RWPE2 (cell line): ENCODE measurements at regions not wholly inside any gene's neighbourhood (a gene's known extent, or its start where the extent isn't known, plus 50 kb on each side); places are given as distances from the start of the nearest gene placed in this dataset.

Source experiments
- ATAC-seq: fragments of 200-7000 bp; cut with Tn5 transposase; 3 replicates; pipeline ENCODE4 v1.9.1; 2021; ENCODE audit warnings: low read depth
- DNase-seq: peaks from one replicate; pipeline ENCODE4 v3.0.0-alpha.2; 2020; ENCODE audit warnings: low spot score
- H3K27ac ChIP-seq: fragments of 450-650 bp; 2 replicates; pipeline ENCODE4 v1.5.1; 2017; ENCODE audit warnings: mild to moderate bottlenecking; ENCODE audit not compliant: poor library complexity, severe bottlenecking
- H3K27me3 ChIP-seq: fragments of 250-450 bp; sonication (Bioruptor Pico); 2 replicates; pipeline ENCODE4 v1.5.1; 2021; ENCODE audit warnings: mild to moderate bottlenecking, moderate library complexity; ENCODE audit not compliant: insufficient read depth, poor library complexity, severe bottlenecking
- H3K36me3 ChIP-seq: fragments of 250-450 bp; sonication (Bioruptor Pico); 2 replicates; pipeline ENCODE4 v1.5.1; 2020; ENCODE audit warnings: low read depth, mild to moderate bottlenecking, moderate library complexity
- H3K4me1 ChIP-seq: fragments of 250-450 bp; sonication (Bioruptor Pico); 2 replicates; pipeline ENCODE4 v1.5.1; 2021; ENCODE audit warnings: mild to moderate bottlenecking, moderate library complexity; ENCODE audit not compliant: insufficient read depth, poor library complexity, severe bottlenecking
- H3K4me3 ChIP-seq: fragments of 250-450 bp; sonication (Bioruptor Pico); 2 replicates; pipeline ENCODE4 v1.5.1; 2021; ENCODE audit warnings: mild to moderate bottlenecking, moderate library complexity; ENCODE audit not compliant: severe bottlenecking
- H3K9me3 ChIP-seq: fragments of 250-450 bp; sonication (Bioruptor Pico); 2 replicates; pipeline ENCODE4 v1.5.1; 2021; ENCODE audit warnings: mild to moderate bottlenecking, moderate library complexity; ENCODE audit not compliant: severe bottlenecking
- TF ChIP-seq, protein P1 (sequence below): fragments of 450-650 bp; IDR thresholded peaks from one replicate; pipeline ENCODE4 v1.5.1; 2017; ENCODE audit warnings: mild to moderate bottlenecking, moderate library complexity; ENCODE audit not compliant: poor library complexity, severe bottlenecking

GRCh38 chr21:19855522-19855921 lies 1142.7 kb upstream of the NCAM2 start:
- TF ChIP-seq, protein P1, sequence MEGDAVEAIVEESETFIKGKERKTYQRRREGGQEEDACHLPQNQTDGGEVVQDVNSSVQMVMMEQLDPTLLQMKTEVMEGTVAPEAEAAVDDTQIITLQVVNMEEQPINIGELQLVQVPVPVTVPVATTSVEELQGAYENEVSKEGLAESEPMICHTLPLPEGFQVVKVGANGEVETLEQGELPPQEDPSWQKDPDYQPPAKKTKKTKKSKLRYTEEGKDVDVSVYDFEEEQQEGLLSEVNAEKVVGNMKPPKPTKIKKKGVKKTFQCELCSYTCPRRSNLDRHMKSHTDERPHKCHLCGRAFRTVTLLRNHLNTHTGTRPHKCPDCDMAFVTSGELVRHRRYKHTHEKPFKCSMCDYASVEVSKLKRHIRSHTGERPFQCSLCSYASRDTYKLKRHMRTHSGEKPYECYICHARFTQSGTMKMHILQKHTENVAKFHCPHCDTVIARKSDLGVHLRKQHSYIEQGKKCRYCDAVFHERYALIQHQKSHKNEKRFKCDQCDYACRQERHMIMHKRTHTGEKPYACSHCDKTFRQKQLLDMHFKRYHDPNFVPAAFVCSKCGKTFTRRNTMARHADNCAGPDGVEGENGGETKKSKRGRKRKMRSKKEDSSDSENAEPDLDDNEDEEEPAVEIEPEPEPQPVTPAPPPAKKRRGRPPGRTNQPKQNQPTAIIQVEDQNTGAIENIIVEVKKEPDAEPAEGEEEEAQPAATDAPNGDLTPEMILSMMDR: no peak
- Histone ChIP-seq H3K27ac (no peak overlapping the region), H3K4me1 (no peaks in the 10 kb centered on the region), H3K36me3 (no peaks in the 10 kb centered on the region), H3K4me3 (no peak overlapping the region), H3K9me3 (no peaks in the 10 kb centered on the region), H3K27me3 (peaks cover 5% of the 10 kb centered on the region)
- no peak for DNase-seq
- no peak for ATAC-seq

DNA sequence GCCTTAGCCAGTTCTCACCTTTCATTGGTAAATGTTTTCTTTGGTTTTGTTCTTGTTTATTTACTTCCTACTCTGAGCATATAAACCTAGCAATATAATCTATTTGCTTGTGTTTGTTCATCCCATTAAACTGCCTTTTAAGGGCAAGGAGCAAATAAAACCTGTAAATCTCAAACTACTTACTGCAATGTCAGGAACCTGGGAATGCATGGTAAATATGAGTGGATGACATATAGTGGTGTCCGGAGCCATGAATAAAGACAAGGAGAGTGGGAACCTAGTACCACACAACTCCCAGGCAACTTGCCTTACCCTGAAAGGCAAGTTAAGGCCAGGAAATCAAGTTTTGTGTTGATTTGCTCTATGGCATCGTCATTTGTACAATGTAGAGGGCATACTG lies 1133.7 kb upstream of the NCAM2 start:
- H3K9me3 ChIP-seq: no peaks in the 10 kb centered on the region
- no peaks in the 10 kb centered on the region for H3K36me3 ChIP-seq
- DNase-seq (no peak), ATAC-seq (no peak)
- no peak overlapping the region for H3K27ac ChIP-seq
- TF ChIP-seq, protein P1: no peak
- no peak overlapping the region for H3K4me3 ChIP-seq
- H3K27me3 ChIP-seq: no peaks in the 10 kb centered on the region
- H3K4me1 ChIP-seq: no peaks in the 10 kb centered on the region

DNA sequence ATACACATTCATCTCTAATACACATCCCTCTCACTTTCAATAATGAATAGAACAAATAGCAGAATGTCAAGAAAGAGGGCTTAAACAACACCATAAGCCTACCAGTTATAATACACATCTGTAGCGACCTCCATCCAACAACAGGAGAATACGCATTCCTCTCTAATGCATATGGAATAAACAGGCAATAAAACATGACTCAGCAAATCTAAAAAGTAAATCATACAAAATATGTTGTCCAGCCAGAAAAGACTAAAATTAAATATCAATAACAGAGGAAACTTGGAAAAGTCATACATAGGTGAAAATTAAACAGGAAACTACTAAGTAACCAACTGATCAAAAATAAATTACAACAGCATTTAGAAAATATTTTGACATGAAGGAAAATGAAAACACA lies 1127.5 kb upstream of the NCAM2 start:
- no peak for ATAC-seq
- no peak for DNase-seq
- H3K27me3 ChIP-seq: no peaks in the 10 kb centered on the region
- no peaks in the 10 kb centered on the region for H3K9me3 ChIP-seq
- TF ChIP-seq, protein P1: no peak
- H3K4me3 ChIP-seq: no peak overlapping the region
- no peak overlapping the region for H3K27ac ChIP-seq
- H3K36me3 ChIP-seq: no peaks in the 10 kb centered on the region
- no peaks in the 10 kb centered on the region for H3K4me1 ChIP-seq

GRCh38 chr21:19874521-19874920 lies 1123.7 kb upstream of the NCAM2 start:
- TF ChIP-seq, protein P1: no peak
- DNase-seq: no peak
- Histone ChIP-seq H3K27ac (no peak overlapping the region), H3K4me1 (no peaks in the 10 kb centered on the region), H3K27me3 (no peaks in the 10 kb centered on the region), H3K4me3 (no peak overlapping the region), H3K9me3 (no peaks in the 10 kb centered on the region), H3K36me3 (no peaks in the 10 kb centered on the region)
- ATAC-seq: no peak

- no peak overlapping the region for H3K27ac ChIP-seq
- no peaks in the 10 kb centered on the region for H3K36me3 ChIP-seq
- H3K9me3 ChIP-seq: no peaks in the 10 kb centered on the region
- ATAC-seq (no peak), DNase-seq (no peak)
- TF ChIP-seq, protein P1: no peak
- H3K4me3 ChIP-seq: no peak overlapping the region
- no peaks in the 10 kb centered on the region for H3K27me3 ChIP-seq
- H3K4me1 ChIP-seq: no peaks in the 10 kb centered on the region
Observed at GRCh38 chr21:19878133-19878532, 1120.1 kb upstream of the NCAM2 start.
